ENCODE measurements at regions not wholly inside any gene's neighbourhood (a gene's known extent, or its start where the extent isn't known, plus 50 kb on each side); places are given as distances from the start of the nearest gene placed in this dataset.

DNA sequence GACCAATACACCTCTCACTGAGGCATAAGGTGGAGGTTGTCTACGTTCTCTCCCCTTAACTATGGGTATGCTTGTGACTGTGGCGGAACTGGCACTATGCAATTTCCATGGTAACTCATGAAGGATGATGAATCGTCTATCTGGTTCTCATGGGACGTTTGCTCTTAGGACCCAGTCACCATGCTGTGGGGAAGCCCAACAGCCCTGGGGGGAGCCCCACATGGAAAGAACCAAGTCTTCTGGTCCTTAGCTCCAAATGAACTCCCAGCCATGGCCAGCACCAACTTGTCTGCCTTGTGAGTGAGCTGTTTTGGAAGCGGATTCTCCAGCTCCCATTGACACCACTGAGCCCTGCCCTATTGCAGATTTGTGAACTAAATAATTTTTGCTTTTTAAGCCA lies 188.7 kb upstream of the S1PR3 start:
- Histone ChIP-seq H3K9me3 (no peaks in the 10 kb centered on the region), H3K27ac (no peak overlapping the region), H3K36me3 (no peaks in the 10 kb centered on the region), H3K4me3 (no peak overlapping the region), H3K27me3 (no peaks in the 10 kb centered on the region), H3K4me1 (no peaks in the 10 kb centered on the region)
- TF ChIP-seq POLR2A (IDR thresholded peaks at IDR 0.05) (no peak), EP300 (IDR thresholded peaks at IDR 0.05; ENCODE audit: low read depth) (no peak), POLR2AphosphoS5 (IDR thresholded peaks at IDR 0.05) (no peak)
- TF ChIP-seq, protein P1, sequence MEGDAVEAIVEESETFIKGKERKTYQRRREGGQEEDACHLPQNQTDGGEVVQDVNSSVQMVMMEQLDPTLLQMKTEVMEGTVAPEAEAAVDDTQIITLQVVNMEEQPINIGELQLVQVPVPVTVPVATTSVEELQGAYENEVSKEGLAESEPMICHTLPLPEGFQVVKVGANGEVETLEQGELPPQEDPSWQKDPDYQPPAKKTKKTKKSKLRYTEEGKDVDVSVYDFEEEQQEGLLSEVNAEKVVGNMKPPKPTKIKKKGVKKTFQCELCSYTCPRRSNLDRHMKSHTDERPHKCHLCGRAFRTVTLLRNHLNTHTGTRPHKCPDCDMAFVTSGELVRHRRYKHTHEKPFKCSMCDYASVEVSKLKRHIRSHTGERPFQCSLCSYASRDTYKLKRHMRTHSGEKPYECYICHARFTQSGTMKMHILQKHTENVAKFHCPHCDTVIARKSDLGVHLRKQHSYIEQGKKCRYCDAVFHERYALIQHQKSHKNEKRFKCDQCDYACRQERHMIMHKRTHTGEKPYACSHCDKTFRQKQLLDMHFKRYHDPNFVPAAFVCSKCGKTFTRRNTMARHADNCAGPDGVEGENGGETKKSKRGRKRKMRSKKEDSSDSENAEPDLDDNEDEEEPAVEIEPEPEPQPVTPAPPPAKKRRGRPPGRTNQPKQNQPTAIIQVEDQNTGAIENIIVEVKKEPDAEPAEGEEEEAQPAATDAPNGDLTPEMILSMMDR (IDR thresholded peaks at IDR 0.05) = no peak
- in situ Hi-C loops (cut with MboI; ENCODE audit: low pct_ligation_motif_present in 1 of 4, low pct_unique_long_range_greater_than_20kb in 1 of 4, low sequenced_read_pairs in 3 of 4) (no loop called here), intact Hi-C loops (cut with DNase I; ENCODE audit: low total_unique reads) (no loop called here)
- WGBS, 2 donors (ENCODE audit: low coverage in 1 of 2) = 83% methylated on average over 5 of the region's 5 CpGs; no CpG with 5 or more reads in 1 of the 2 donors
- DNase-seq = no peak

DNA sequence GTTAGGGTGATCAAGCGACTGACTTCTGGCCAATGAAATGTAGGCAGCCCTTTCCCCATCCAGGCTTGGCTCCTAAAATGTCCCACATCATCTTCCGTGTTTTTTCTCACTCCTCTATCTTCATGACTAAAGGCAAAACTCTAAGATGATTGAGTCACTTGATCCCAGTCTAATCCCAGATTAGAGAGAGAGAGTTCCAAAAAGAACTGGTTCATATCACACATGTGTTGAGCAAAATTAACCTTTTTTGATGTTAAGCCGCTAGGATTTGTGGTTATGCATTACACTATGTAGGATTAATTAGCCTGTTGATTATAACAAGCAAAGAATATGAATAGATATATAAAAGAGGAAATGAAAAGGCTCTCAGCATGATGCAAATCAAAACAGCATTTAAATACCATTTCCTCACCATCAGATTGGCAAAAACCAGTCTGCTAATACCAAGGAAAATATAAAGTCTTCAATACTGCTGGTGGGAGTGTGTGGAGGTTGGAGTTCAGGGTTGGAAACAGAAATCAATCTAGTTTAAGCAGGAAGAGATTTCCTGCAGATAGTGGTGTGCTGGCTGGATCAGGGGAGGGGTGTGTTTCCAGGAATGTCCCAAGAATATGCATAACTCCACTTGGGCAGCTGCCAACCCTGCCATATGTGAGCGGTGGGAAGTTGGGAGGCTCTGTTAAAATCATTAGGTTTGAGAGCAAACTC lies 187.6 kb upstream of the S1PR3 start:
- Histone ChIP-seq H3K36me3 (no peaks in the 10 kb centered on the region), H3K4me3 (no peak overlapping the region), H3K27ac (no peak overlapping the region), H3K9me3 (no peaks in the 10 kb centered on the region), H3K27me3 (no peaks in the 10 kb centered on the region), H3K4me1 (no peaks in the 10 kb centered on the region)
- 67 to 90% methylated on average over 3 to 4 of the region's 4 CpGs for WGBS, 2 donors (ENCODE audit: low coverage in 1 of 2)
- intact Hi-C loops (cut with DNase I; ENCODE audit: low total_unique reads) = no loop called here
- TF ChIP-seq EP300 (IDR thresholded peaks at IDR 0.05; ENCODE audit: low read depth) (no peak), POLR2AphosphoS5 (IDR thresholded peaks at IDR 0.05) (no peak), POLR2A (IDR thresholded peaks at IDR 0.05) (no peak)
- TF ChIP-seq, protein P1 (IDR thresholded peaks at IDR 0.05) = no peak
- in situ Hi-C loops (cut with MboI; ENCODE audit: low pct_ligation_motif_present in 1 of 4, low pct_unique_long_range_greater_than_20kb in 1 of 4, low sequenced_read_pairs in 3 of 4) = no loop called here
- no peak for DNase-seq

DNA sequence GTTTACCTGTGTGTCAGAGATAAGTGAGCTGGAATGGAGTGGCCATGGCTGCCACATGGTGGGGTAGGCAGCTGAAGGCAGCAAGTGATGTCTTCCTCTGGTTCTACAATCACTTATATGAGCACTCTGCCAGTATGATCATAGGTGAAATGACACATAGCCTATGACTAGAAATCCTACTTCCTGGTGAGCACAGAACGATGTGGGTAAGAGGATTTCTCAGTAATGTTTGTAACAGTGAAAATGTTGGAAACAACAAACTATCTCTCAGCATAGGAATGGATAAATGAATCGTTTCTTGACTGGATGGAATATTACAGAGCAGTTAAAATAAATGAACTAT lies 187.0 kb upstream of the S1PR3 start:
- 59 to 70% methylated on average over 2 of the region's 2 CpGs for WGBS, 2 donors (ENCODE audit: low coverage in 1 of 2)
- no peak for DNase-seq
- Histone ChIP-seq H3K4me1 (no peaks in the 10 kb centered on the region), H3K27ac (no peak overlapping the region), H3K9me3 (no peaks in the 10 kb centered on the region), H3K36me3 (no peaks in the 10 kb centered on the region), H3K27me3 (no peaks in the 10 kb centered on the region), H3K4me3 (no peak overlapping the region)
- in situ Hi-C loops (cut with MboI; ENCODE audit: low pct_ligation_motif_present in 1 of 4, low pct_unique_long_range_greater_than_20kb in 1 of 4, low sequenced_read_pairs in 3 of 4) (no loop called here), intact Hi-C loops (cut with DNase I; ENCODE audit: low total_unique reads) (no loop called here)
- TF ChIP-seq, protein P1 (IDR thresholded peaks at IDR 0.05) = no peak
- no peak for TF ChIP-seq POLR2AphosphoS5 (IDR thresholded peaks at IDR 0.05)
- no peak for TF ChIP-seq EP300 (IDR thresholded peaks at IDR 0.05; ENCODE audit: low read depth)

DNA sequence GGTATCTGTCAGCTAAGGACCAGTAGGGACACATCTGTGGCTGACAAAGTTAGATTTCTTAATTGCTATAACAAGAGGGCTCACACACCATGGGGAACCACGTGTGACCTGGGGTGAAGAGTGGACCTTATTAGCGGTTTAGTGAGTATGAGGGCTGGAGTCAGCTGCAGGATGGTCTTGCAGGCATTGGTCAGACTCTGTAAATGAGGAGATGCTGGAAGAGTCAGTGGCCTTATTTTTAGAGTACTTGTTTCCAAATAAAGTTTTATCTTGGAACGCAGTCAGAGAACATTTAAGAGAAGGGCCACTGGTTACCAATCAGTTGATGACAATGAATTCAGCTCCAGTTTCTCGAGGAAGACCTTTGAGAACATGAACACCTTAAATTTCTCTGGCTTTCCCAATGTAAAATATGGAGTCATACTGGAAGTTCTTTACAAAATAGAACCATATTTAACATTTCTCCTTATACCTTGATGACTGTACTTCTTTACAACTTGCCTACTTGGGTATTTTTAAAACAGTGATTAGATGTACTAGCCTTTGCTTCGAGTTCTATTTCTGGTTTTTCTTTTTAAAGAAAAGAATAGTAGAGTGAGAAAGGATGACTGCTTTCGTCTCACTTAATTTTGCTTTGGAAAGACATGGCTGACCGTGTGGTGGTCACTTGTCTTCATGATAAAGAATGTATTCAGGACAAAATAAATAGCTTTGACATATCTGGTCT lies 185.9 kb upstream of the S1PR3 start:
- TF ChIP-seq POLR2A (IDR thresholded peaks at IDR 0.05) = no peak
- TF ChIP-seq POLR2AphosphoS5 (IDR thresholded peaks at IDR 0.05) = no peak
- TF ChIP-seq, protein P1 (IDR thresholded peaks at IDR 0.05) = no peak
- TF ChIP-seq EP300 (IDR thresholded peaks at IDR 0.05; ENCODE audit: low read depth) = no peak
- 76 to 77% methylated on average over 7 of the region's 7 CpGs for WGBS, 2 donors (ENCODE audit: low coverage in 1 of 2)

More for the DNA sequence above, 185.9 kb upstream of the S1PR3 start:
- intact Hi-C loops (cut with DNase I; ENCODE audit: low total_unique reads) = no loop called here
- Histone ChIP-seq H3K4me1 (no peaks in the 10 kb centered on the region), H3K4me3 (no peak overlapping the region), H3K27ac (no peak overlapping the region), H3K36me3 (no peaks in the 10 kb centered on the region), H3K9me3 (no peaks in the 10 kb centered on the region), H3K27me3 (no peaks in the 10 kb centered on the region)
- in situ Hi-C loops (cut with MboI; ENCODE audit: low pct_ligation_motif_present in 1 of 4, low pct_unique_long_range_greater_than_20kb in 1 of 4, low sequenced_read_pairs in 3 of 4) = no loop called here
- no peak for DNase-seq

Data from transverse colon (tissue), 4 donors.